ENCODE measurements at regions not wholly inside any gene's neighbourhood (a gene's known extent, or its start where the extent isn't known, plus 50 kb on each side); places are given as distances from the start of the nearest gene placed in this dataset.

DNA sequence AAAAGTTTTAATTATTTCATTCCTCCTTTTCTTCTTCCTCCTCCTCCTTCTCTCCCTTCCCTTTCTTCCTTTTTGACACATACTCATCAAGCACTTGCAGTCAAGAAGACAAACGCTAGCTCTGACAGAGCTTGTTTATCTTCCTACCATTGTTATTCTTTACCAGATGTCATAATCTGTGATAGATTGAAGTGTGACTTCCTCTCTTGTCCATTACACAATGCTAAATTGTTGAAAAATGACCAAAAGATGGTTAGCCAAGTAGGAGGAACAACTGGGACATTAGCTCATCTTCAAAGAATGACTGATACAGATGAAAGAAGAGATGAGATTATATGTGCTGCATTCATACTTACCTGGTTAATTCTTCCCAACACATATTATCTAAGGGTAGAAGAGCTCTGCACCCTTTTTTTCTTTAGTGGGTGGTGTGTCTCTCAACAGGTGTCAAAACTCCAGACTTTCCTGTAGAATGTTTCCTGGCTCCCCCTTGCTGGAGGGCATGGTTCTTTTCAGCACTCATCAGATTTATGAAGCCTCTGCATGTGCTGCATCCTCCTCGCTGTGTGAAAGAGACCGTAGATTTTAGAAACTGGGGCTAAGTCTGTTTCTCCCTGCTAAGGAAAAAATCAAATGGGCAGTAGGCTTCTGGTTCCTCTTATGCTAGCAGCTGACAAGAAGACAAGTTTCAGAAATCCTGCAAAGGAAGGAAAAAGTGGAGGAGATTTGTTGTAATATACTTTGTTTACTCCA is 147.1 kb downstream of the TMX1 start:
- no peak overlapping the region for H3K4me3 Mint-ChIP-seq
- intact Hi-C loops (cut with micrococcal nuclease), result no loop called here
- TF ChIP-seq, protein P1, sequence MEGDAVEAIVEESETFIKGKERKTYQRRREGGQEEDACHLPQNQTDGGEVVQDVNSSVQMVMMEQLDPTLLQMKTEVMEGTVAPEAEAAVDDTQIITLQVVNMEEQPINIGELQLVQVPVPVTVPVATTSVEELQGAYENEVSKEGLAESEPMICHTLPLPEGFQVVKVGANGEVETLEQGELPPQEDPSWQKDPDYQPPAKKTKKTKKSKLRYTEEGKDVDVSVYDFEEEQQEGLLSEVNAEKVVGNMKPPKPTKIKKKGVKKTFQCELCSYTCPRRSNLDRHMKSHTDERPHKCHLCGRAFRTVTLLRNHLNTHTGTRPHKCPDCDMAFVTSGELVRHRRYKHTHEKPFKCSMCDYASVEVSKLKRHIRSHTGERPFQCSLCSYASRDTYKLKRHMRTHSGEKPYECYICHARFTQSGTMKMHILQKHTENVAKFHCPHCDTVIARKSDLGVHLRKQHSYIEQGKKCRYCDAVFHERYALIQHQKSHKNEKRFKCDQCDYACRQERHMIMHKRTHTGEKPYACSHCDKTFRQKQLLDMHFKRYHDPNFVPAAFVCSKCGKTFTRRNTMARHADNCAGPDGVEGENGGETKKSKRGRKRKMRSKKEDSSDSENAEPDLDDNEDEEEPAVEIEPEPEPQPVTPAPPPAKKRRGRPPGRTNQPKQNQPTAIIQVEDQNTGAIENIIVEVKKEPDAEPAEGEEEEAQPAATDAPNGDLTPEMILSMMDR (IDR thresholded peaks at IDR 0.05), result no peak
- CTCF ChIA-PET, result no interaction called here
- H3K4me1 Mint-ChIP-seq, result no peaks in the 10 kb centered on the region
- no peak overlapping the region for H3K27ac Mint-ChIP-seq
- DNase-seq, result no peak
- POLR2A ChIA-PET, result no interaction called here
- no peaks in the 10 kb centered on the region for H3K27me3 Mint-ChIP-seq
- no peaks in the 10 kb centered on the region for H3K9me3 Mint-ChIP-seq
- no peaks in the 10 kb centered on the region for H3K36me3 Mint-ChIP-seq (ENCODE audit: low read depth)
- ATAC-seq (ENCODE audit: low read depth), result no peak

DNA sequence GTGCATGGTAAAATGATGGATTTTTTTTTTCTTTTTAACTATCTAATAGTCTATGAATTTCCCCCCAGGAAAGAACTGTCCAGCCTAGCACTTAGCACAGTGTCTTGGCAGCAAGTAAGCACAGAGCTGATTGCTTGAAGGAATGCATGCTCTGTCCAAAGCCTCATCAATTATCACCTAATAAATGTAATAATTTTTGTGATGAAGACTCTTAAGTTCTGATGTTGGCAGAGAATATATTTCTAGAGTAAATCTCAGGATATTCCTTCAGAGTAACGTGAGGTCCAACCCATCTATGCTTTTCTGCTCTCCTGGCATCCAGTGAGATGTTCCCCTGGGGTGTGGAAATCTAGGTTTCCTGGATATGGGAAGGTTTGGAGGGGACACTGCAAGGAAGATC is 152.4 kb downstream of the TMX1 start:
- Mint-ChIP-seq H3K27me3 (no peaks in the 10 kb centered on the region), H3K9me3 (no peaks in the 10 kb centered on the region), H3K4me1 (no peaks in the 10 kb centered on the region), H3K36me3 (ENCODE audit: low read depth) (no peaks in the 10 kb centered on the region), H3K27ac (no peak overlapping the region), H3K4me3 (no peak overlapping the region)
- ChIA-PET POLR2A (no interaction called here), CTCF (no interaction called here)
- TF ChIP-seq, protein P1 (IDR thresholded peaks at IDR 0.05), result no peak
- DNase-seq (no peak), ATAC-seq (ENCODE audit: low read depth) (no peak)
- intact Hi-C loops (cut with micrococcal nuclease), result no loop called here

GRCh38 chr14:51394384-51394783 is 154.3 kb downstream of the TMX1 start:
- CTCF ChIA-PET, result no interaction called here
- TF ChIP-seq, protein P1 (IDR thresholded peaks at IDR 0.05), result no peak
- no peak overlapping the region for H3K4me3 Mint-ChIP-seq
- intact Hi-C loops (cut with micrococcal nuclease), result no loop called here
- ATAC-seq (ENCODE audit: low read depth), result no peak
- H3K36me3 Mint-ChIP-seq (ENCODE audit: low read depth), result no peaks in the 10 kb centered on the region
- peaks cover 3% of the 10 kb centered on the region for H3K27me3 Mint-ChIP-seq
- no peak overlapping the region for H3K27ac Mint-ChIP-seq
- H3K4me1 Mint-ChIP-seq, result no peaks in the 10 kb centered on the region
- POLR2A ChIA-PET, result no interaction called here
- no peaks in the 10 kb centered on the region for H3K9me3 Mint-ChIP-seq
- no peak for DNase-seq

- POLR2A ChIA-PET, result no interaction called here
- H3K4me3 Mint-ChIP-seq, result no peak overlapping the region
- no peak for ATAC-seq (ENCODE audit: low read depth)
- DNase-seq, result no peak
- peaks cover 3% of the 10 kb centered on the region for H3K27me3 Mint-ChIP-seq
- no peaks in the 10 kb centered on the region for H3K9me3 Mint-ChIP-seq
- no peak overlapping the region for H3K27ac Mint-ChIP-seq
- intact Hi-C loops (cut with micrococcal nuclease), result no loop called here
- no peaks in the 10 kb centered on the region for H3K4me1 Mint-ChIP-seq
- TF ChIP-seq, protein P1 (IDR thresholded peaks at IDR 0.05), result no peak
- CTCF ChIA-PET, result no interaction called here
- H3K36me3 Mint-ChIP-seq (ENCODE audit: low read depth), result no peaks in the 10 kb centered on the region
Measured at GRCh38 chr14:51394804-51395203, 154.8 kb downstream of the TMX1 start.

- H3K36me3 Mint-ChIP-seq (ENCODE audit: low read depth), result no peaks in the 10 kb centered on the region
- ChIA-PET POLR2A (no interaction called here), CTCF (no interaction called here)
- no peak overlapping the region for H3K4me3 Mint-ChIP-seq
- TF ChIP-seq, protein P1 (IDR thresholded peaks at IDR 0.05), result no peak
- DNase-seq, result no peak
- H3K27me3 Mint-ChIP-seq, result peaks cover 3% of the 10 kb centered on the region
- intact Hi-C loops (cut with micrococcal nuclease), result no loop called here
- ATAC-seq (ENCODE audit: low read depth), result no peak
- no peak overlapping the region for H3K27ac Mint-ChIP-seq
- H3K9me3 Mint-ChIP-seq, result no peaks in the 10 kb centered on the region
- no peaks in the 10 kb centered on the region for H3K4me1 Mint-ChIP-seq
Measured at GRCh38 chr14:51395361-51395849, 155.4 kb downstream of the TMX1 start.
